ENCODE measurements at regions not wholly inside any gene's neighbourhood (a gene's known extent, or its start where the extent isn't known, plus 50 kb on each side); places are given as distances from the start of the nearest gene placed in this dataset.

GRCh38 chr9:107064378-107064777 lies 201.4 kb downstream of the ZNF462 start:
- H3K4me3 Mint-ChIP-seq: no peak overlapping the region
- CTCF ChIA-PET: no interaction called here
- no peak overlapping the region for H3K27ac Mint-ChIP-seq
- H3K4me1 Mint-ChIP-seq: no peaks in the 10 kb centered on the region
- POLR2A ChIA-PET: no interaction called here
- no peaks in the 10 kb centered on the region for H3K27me3 Mint-ChIP-seq
- intact Hi-C loops (cut with DNase I, micrococcal nuclease): no loop called here
- no peak for ATAC-seq
- no peak for DNase-seq
- H3K9me3 Mint-ChIP-seq (ENCODE audit: low read depth): no peaks in the 10 kb centered on the region
- H3K36me3 Mint-ChIP-seq (ENCODE audit: low read depth): no peaks in the 10 kb centered on the region

GRCh38 chr9:107065549-107065948 lies 202.6 kb downstream of the ZNF462 start:
- no peaks in the 10 kb centered on the region for H3K4me1 Mint-ChIP-seq
- H3K4me3 Mint-ChIP-seq: no peak overlapping the region
- no peaks in the 10 kb centered on the region for H3K36me3 Mint-ChIP-seq (ENCODE audit: low read depth)
- H3K27ac Mint-ChIP-seq: no peak overlapping the region
- no peak for ATAC-seq
- CTCF ChIA-PET: no interaction called here
- intact Hi-C loops (cut with DNase I, micrococcal nuclease): no loop called here
- no peak for DNase-seq
- no peaks in the 10 kb centered on the region for H3K27me3 Mint-ChIP-seq
- no peaks in the 10 kb centered on the region for H3K9me3 Mint-ChIP-seq (ENCODE audit: low read depth)
- POLR2A ChIA-PET: no interaction called here

GRCh38 chr9:107067739-107068416 lies 204.9 kb downstream of the ZNF462 start:
- intact Hi-C loops (cut with DNase I, micrococcal nuclease): no loop called here
- Mint-ChIP-seq H3K27me3 (no peaks in the 10 kb centered on the region), H3K4me1 (no peaks in the 10 kb centered on the region), H3K27ac (no peak overlapping the region), H3K4me3 (no peak overlapping the region), H3K36me3 (ENCODE audit: low read depth) (no peaks in the 10 kb centered on the region), H3K9me3 (ENCODE audit: low read depth) (no peaks in the 10 kb centered on the region)
- ChIA-PET POLR2A (no interaction called here), CTCF (interaction anchor here (0.6 kb wide), 1 partner anchor 250 kb away, joined by 3 read pairs; no protein-coding TSS in a partner anchor)
- DNase-seq (no peak), ATAC-seq (no peak)

GRCh38 chr9:107068581-107068980 lies 205.6 kb downstream of the ZNF462 start:
- ChIA-PET CTCF (no interaction called here), POLR2A (no interaction called here)
- no peaks in the 10 kb centered on the region for H3K27me3 Mint-ChIP-seq
- DNase-seq (no peak), ATAC-seq (no peak)
- intact Hi-C loops (cut with DNase I, micrococcal nuclease): no loop called here
- H3K4me1 Mint-ChIP-seq: no peaks in the 10 kb centered on the region
- no peaks in the 10 kb centered on the region for H3K9me3 Mint-ChIP-seq (ENCODE audit: low read depth)
- no peak overlapping the region for H3K27ac Mint-ChIP-seq
- no peak overlapping the region for H3K4me3 Mint-ChIP-seq
- H3K36me3 Mint-ChIP-seq (ENCODE audit: low read depth): no peaks in the 10 kb centered on the region

GRCh38 chr9:107070586-107070985 lies 207.6 kb downstream of the ZNF462 start:
- H3K4me1 Mint-ChIP-seq: no peaks in the 10 kb centered on the region
- intact Hi-C loops (cut with DNase I, micrococcal nuclease): no loop called here
- ATAC-seq (no peak), DNase-seq (no peak)
- POLR2A ChIA-PET: no interaction called here
- CTCF ChIA-PET: no interaction called here
- no peak overlapping the region for H3K4me3 Mint-ChIP-seq
- no peaks in the 10 kb centered on the region for H3K36me3 Mint-ChIP-seq (ENCODE audit: low read depth)
- no peaks in the 10 kb centered on the region for H3K27me3 Mint-ChIP-seq
- no peak overlapping the region for H3K27ac Mint-ChIP-seq
- H3K9me3 Mint-ChIP-seq (ENCODE audit: low read depth): no peaks in the 10 kb centered on the region

- Mint-ChIP-seq H3K27ac (no peak overlapping the region), H3K4me3 (no peak overlapping the region), H3K27me3 (peaks cover 4% of the 10 kb centered on the region), H3K36me3 (ENCODE audit: low read depth) (no peaks in the 10 kb centered on the region), H3K9me3 (ENCODE audit: low read depth) (no peaks in the 10 kb centered on the region), H3K4me1 (no peaks in the 10 kb centered on the region)
- intact Hi-C loops (cut with DNase I, micrococcal nuclease): no loop called here
- no peak for ATAC-seq
- ChIA-PET CTCF (interaction anchor here (0.7 kb wide), 1 partner anchor 259 kb away, joined by 3 read pairs; no protein-coding TSS in a partner anchor), POLR2A (no interaction called here)
- DNase-seq: no peak
Measured at GRCh38 chr9:107078061-107078460, 205.0 kb upstream of the RAD23B start.

- no peak for DNase-seq
- POLR2A ChIA-PET: no interaction called here
- Mint-ChIP-seq H3K27me3 (peaks cover 8% of the 10 kb centered on the region), H3K4me1 (no peaks in the 10 kb centered on the region), H3K36me3 (ENCODE audit: low read depth) (no peaks in the 10 kb centered on the region), H3K9me3 (ENCODE audit: low read depth) (no peaks in the 10 kb centered on the region), H3K4me3 (no peak overlapping the region), H3K27ac (no peak overlapping the region)
- CTCF ChIA-PET: no interaction called here
- ATAC-seq: no peak
- intact Hi-C loops (cut with DNase I, micrococcal nuclease): no loop called here
Measured at GRCh38 chr9:107079589-107079988, 203.5 kb upstream of the RAD23B start.

GRCh38 chr9:107080130-107080529 lies 202.9 kb upstream of the RAD23B start:
- Mint-ChIP-seq H3K9me3 (ENCODE audit: low read depth) (no peaks in the 10 kb centered on the region), H3K27me3 (peaks cover 8% of the 10 kb centered on the region), H3K27ac (no peak overlapping the region), H3K4me3 (no peak overlapping the region), H3K4me1 (no peaks in the 10 kb centered on the region), H3K36me3 (ENCODE audit: low read depth) (no peaks in the 10 kb centered on the region)
- CTCF ChIA-PET: interaction anchor here (0.5 kb wide), 1 partner anchor 93 kb away, joined by 3 read pairs; no protein-coding TSS in a partner anchor
- POLR2A ChIA-PET: no interaction called here
- DNase-seq (no peak), ATAC-seq (no peak)
- intact Hi-C loops (cut with DNase I, micrococcal nuclease): no loop called here

- Mint-ChIP-seq H3K9me3 (ENCODE audit: low read depth) (no peaks in the 10 kb centered on the region), H3K27ac (no peak overlapping the region), H3K27me3 (peaks cover 3% of the 10 kb centered on the region), H3K36me3 (ENCODE audit: low read depth) (no peaks in the 10 kb centered on the region), H3K4me3 (no peak overlapping the region), H3K4me1 (no peaks in the 10 kb centered on the region)
- ATAC-seq: no peak
- intact Hi-C loops (cut with DNase I, micrococcal nuclease): no loop called here
- ChIA-PET POLR2A (no interaction called here), CTCF (no interaction called here)
- DNase-seq: no peak
Measured at GRCh38 chr9:107086460-107086859, 196.6 kb upstream of the RAD23B start.

- Mint-ChIP-seq H3K36me3 (ENCODE audit: low read depth) (no peaks in the 10 kb centered on the region), H3K27ac (no peak overlapping the region), H3K4me1 (no peaks in the 10 kb centered on the region), H3K27me3 (peaks cover 3% of the 10 kb centered on the region), H3K4me3 (no peak overlapping the region), H3K9me3 (ENCODE audit: low read depth) (no peaks in the 10 kb centered on the region)
- DNase-seq: no peak
- ChIA-PET POLR2A (no interaction called here), CTCF (no interaction called here)
- intact Hi-C loops (cut with DNase I, micrococcal nuclease): no loop called here
- no peak for ATAC-seq
Measured at GRCh38 chr9:107087222-107087621, 195.9 kb upstream of the RAD23B start.

GRCh38 chr9:107090218-107090617 lies 192.9 kb upstream of the RAD23B start:
- ChIA-PET CTCF (no interaction called here), POLR2A (no interaction called here)
- intact Hi-C loops (cut with DNase I, micrococcal nuclease): no loop called here
- H3K27ac Mint-ChIP-seq: no peak overlapping the region
- ATAC-seq: no peak
- DNase-seq: no peak
- H3K4me3 Mint-ChIP-seq: no peak overlapping the region
- no peaks in the 10 kb centered on the region for H3K4me1 Mint-ChIP-seq
- H3K27me3 Mint-ChIP-seq: no peaks in the 10 kb centered on the region
- H3K9me3 Mint-ChIP-seq (ENCODE audit: low read depth): no peaks in the 10 kb centered on the region
- H3K36me3 Mint-ChIP-seq (ENCODE audit: low read depth): no peaks in the 10 kb centered on the region

- CTCF ChIA-PET: no interaction called here
Measured at GRCh38 chr9:107093365-107094060, 189.6 kb upstream of the RAD23B start.

More at GRCh38 chr9:107093365-107094060, 189.6 kb upstream of the RAD23B start:
- no peak overlapping the region for H3K27ac Mint-ChIP-seq
- H3K36me3 Mint-ChIP-seq (ENCODE audit: low read depth): no peaks in the 10 kb centered on the region
- H3K27me3 Mint-ChIP-seq: no peaks in the 10 kb centered on the region
- no peaks in the 10 kb centered on the region for H3K4me1 Mint-ChIP-seq
- DNase-seq (no peak), ATAC-seq (no peak)
- H3K9me3 Mint-ChIP-seq (ENCODE audit: low read depth): no peaks in the 10 kb centered on the region
- POLR2A ChIA-PET: no interaction called here
- H3K4me3 Mint-ChIP-seq: no peak overlapping the region
- intact Hi-C loops (cut with DNase I, micrococcal nuclease): no loop called here
